ENCODE measurements at regions not wholly inside any gene's neighbourhood (a gene's known extent, or its start where the extent isn't known, plus 50 kb on each side); places are given as distances from the start of the nearest gene placed in this dataset.

DNA sequence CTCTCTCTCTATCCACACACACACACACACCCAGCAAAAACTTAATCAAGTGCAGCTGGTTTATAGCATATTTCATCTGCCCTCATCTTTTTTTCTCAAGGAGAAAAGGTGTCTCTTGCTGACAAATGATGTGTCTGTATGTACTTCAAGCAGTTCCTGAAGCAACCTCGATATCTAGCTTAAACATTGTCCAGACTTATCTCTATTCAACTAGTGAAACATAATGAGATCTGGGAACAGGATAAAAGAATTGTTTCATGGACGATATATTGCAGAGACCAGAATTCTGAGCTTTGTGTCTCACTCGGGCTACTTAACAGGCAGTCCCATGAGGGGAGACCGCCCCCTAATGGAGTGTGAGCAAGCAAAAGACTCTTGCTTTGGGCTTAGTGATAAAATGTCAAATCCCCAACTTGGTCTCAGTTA is 929.2 kb upstream of the SOX11 start:
- no peak overlapping the region for H3K4me3 ChIP-seq (ENCODE audit: control insufficient read depth, low read depth, low read length)
- TF ChIP-seq, protein P1, sequence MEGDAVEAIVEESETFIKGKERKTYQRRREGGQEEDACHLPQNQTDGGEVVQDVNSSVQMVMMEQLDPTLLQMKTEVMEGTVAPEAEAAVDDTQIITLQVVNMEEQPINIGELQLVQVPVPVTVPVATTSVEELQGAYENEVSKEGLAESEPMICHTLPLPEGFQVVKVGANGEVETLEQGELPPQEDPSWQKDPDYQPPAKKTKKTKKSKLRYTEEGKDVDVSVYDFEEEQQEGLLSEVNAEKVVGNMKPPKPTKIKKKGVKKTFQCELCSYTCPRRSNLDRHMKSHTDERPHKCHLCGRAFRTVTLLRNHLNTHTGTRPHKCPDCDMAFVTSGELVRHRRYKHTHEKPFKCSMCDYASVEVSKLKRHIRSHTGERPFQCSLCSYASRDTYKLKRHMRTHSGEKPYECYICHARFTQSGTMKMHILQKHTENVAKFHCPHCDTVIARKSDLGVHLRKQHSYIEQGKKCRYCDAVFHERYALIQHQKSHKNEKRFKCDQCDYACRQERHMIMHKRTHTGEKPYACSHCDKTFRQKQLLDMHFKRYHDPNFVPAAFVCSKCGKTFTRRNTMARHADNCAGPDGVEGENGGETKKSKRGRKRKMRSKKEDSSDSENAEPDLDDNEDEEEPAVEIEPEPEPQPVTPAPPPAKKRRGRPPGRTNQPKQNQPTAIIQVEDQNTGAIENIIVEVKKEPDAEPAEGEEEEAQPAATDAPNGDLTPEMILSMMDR (IDR thresholded peaks at IDR 0.05; ENCODE audit: control insufficient read depth, insufficient read depth, low read depth, low read length, missing control alignments), result no peak
- no peak for DNase-seq (ENCODE audit: low read depth)

- TF ChIP-seq, protein P1 (IDR thresholded peaks at IDR 0.05; ENCODE audit: control insufficient read depth, insufficient read depth, low read depth, low read length, missing control alignments), result no peak
- no peak for DNase-seq (ENCODE audit: low read depth)
- H3K4me3 ChIP-seq (ENCODE audit: control insufficient read depth, low read depth, low read length), result no peak overlapping the region
These were observed 926.2 kb upstream of the SOX11 start for GRCh38 chr2:4765787-4766530.

DNA sequence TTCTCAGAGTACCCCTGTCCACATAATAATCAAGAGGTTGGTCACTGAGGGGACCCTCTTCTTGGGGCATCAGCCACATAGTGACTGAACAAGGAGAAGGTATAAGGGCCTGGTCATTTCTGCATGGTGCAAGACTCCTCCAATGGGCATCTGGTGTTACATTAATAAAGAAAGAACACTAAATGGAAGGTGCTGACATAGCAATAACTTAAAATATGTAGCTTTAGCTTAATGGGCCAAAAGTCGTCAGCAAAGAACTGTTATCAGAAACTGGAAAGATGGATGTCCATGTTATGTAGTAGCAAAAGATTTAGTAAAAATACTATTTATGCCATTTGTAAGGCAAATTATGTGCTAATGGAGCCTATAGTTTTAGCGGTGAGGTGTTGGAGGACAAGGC is 916.5 kb upstream of the SOX11 start:
- no peak for DNase-seq (ENCODE audit: low read depth)
- TF ChIP-seq, protein P1 (IDR thresholded peaks at IDR 0.05; ENCODE audit: control insufficient read depth, insufficient read depth, low read depth, low read length, missing control alignments), result no peak
- H3K4me3 ChIP-seq (ENCODE audit: control insufficient read depth, low read depth, low read length), result no peak overlapping the region

- no peak overlapping the region for H3K4me3 ChIP-seq (ENCODE audit: control insufficient read depth, low read depth, low read length)
- DNase-seq (ENCODE audit: low read depth), result no peak
- TF ChIP-seq, protein P1 (IDR thresholded peaks at IDR 0.05; ENCODE audit: control insufficient read depth, insufficient read depth, low read depth, low read length, missing control alignments), result no peak
These were observed 911.5 kb upstream of the SOX11 start for GRCh38 chr2:4780679-4781078.

- H3K4me3 ChIP-seq (ENCODE audit: control insufficient read depth, low read depth, low read length), result no peak overlapping the region
- DNase-seq (ENCODE audit: low read depth), result no peak
- TF ChIP-seq, protein P1 (IDR thresholded peaks at IDR 0.05; ENCODE audit: control insufficient read depth, insufficient read depth, low read depth, low read length, missing control alignments), result no peak
These were observed 909.5 kb upstream of the SOX11 start for GRCh38 chr2:4782647-4783046.

GRCh38 chr2:4791488-4791887 is 900.7 kb upstream of the SOX11 start:
- no peak overlapping the region for H3K4me3 ChIP-seq (ENCODE audit: control insufficient read depth, low read depth, low read length)

More at GRCh38 chr2:4791488-4791887, 900.7 kb upstream of the SOX11 start:
- DNase-seq (ENCODE audit: low read depth), result no peak
- TF ChIP-seq, protein P1 (IDR thresholded peaks at IDR 0.05; ENCODE audit: control insufficient read depth, insufficient read depth, low read depth, low read length, missing control alignments), result no peak
